ENCODE measurements at regions not wholly inside any gene's neighbourhood (a gene's known extent, or its start where the extent isn't known, plus 50 kb on each side); places are given as distances from the start of the nearest gene placed in this dataset.

DNA sequence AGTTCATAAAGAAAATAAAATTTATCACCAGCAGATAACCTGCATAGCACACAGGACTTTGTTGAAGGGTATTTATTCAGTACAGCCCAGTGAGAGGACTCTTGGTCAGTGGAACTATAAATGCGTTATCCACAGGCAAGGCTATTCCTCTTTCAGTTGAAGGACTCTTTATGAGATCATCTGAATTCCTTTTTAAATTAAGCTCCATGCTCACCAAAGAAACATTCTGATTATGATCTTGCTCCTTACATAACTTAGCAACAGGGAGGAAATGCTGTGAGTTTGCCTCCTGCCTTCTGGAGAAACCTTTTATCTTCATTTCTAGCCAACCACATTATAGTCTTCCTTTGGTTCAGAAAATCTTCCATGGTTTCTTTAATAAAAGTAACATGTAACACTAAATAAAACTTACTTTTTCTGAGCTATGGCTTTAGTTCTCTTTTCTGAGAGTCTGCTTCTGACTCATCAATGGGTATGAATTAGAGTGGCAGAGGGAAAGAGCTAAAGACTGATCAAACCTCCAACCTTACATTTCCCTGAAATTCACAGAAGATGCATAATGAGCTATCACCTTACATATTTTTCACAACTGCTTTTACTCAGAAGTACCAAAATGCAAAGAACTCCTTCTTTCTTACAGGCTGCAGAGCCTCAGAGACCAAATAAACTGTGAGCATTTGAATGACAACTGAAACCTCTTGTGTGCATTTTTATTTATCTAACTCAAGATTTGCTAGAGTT is 267.2 kb downstream of the ADGRG6 start:
- DNase-seq (ENCODE audit: low read depth in 2 of 2) = peak; percentile 26 to 54
- no peak overlapping the region for H3K4me3 ChIP-seq (replicated peaks in 1 of 2; ENCODE audit: low read depth in 2 of 2, low read length in 2 of 2)
- TF ChIP-seq, protein P1, sequence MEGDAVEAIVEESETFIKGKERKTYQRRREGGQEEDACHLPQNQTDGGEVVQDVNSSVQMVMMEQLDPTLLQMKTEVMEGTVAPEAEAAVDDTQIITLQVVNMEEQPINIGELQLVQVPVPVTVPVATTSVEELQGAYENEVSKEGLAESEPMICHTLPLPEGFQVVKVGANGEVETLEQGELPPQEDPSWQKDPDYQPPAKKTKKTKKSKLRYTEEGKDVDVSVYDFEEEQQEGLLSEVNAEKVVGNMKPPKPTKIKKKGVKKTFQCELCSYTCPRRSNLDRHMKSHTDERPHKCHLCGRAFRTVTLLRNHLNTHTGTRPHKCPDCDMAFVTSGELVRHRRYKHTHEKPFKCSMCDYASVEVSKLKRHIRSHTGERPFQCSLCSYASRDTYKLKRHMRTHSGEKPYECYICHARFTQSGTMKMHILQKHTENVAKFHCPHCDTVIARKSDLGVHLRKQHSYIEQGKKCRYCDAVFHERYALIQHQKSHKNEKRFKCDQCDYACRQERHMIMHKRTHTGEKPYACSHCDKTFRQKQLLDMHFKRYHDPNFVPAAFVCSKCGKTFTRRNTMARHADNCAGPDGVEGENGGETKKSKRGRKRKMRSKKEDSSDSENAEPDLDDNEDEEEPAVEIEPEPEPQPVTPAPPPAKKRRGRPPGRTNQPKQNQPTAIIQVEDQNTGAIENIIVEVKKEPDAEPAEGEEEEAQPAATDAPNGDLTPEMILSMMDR (IDR thresholded peaks at IDR 0.05; ENCODE audit: low read depth, low read length) = no peak

DNA sequence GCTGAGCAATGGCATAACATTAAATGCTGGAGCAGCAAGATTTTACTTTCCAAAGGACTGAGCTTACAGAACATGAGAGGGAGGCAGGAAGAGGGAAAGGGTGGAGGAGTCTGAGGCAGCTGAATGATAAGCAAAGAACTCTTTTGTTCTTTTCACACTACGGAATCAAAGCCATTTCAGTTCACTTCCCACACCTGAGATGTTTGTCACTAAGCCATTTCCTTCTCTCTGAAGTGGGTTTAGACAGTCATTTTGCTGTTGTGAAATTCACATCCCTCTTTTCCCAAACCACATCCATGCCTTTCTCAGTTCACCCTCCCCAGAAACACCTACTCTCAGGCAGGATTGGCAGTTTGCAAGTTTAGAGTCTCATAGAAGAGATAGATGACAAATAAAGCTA is 267.9 kb downstream of the ADGRG6 start:
- TF ChIP-seq, protein P1 (IDR thresholded peaks at IDR 0.05; ENCODE audit: low read depth, low read length) = no peak
- peak in 1 of 2 donors; percentile 5 for DNase-seq (ENCODE audit: low read depth in 2 of 2)
- no peak overlapping the region for H3K4me3 ChIP-seq (replicated peaks in 1 of 2; ENCODE audit: low read depth in 2 of 2, low read length in 2 of 2)

DNA sequence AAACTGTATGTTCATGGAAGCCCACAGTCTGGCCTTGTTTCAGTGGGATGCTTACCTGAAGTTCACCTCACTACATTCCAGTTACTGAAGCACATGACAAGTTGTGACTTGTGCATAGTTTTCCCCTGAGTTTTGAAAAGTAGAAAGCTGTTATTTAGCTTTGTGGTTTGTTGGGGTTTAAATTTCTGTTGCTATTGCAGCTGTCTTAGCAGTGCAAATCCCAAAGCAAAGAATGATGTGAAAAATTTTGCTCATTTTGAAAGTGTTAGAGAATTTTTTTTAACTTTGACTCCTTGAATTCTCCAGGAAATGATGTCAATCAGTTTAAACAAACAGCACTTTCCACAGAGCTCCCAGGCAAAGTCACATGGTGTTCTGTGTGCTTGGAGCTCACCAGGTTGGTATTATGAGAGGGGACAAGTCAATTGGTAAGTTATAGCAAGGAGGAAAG is 268.4 kb downstream of the ADGRG6 start:
- TF ChIP-seq, protein P1 (IDR thresholded peaks at IDR 0.05; ENCODE audit: low read depth, low read length) = no peak
- H3K4me3 ChIP-seq (replicated peaks in 1 of 2; ENCODE audit: low read depth in 2 of 2, low read length in 2 of 2) = no peak overlapping the region
- peak in 1 of 2 donors; percentile 47 for DNase-seq (ENCODE audit: low read depth in 2 of 2)

DNA sequence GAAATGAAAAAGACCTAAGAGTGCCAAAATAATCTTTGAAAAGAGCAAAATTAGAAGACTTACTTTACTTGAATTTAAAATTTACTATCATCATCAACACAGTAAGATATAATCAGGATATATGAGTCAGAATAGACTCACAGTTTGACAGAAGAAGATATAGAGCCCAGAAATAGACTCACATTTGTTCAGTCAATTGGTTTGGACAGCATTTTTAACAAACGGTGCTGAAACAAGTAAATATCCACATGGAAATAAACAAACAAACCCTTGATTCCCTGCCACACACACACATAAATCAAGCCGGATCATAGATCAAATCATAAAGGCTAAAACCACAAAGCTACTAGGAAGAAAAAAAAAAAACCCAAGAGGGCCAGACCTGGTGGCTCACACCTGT is 291.1 kb downstream of the ADGRG6 start:
- TF ChIP-seq, protein P1 (IDR thresholded peaks at IDR 0.05; ENCODE audit: low read depth, low read length) = no peak
- no peak overlapping the region for H3K4me3 ChIP-seq (replicated peaks in 1 of 2; ENCODE audit: low read depth in 2 of 2, low read length in 2 of 2)
- peak in 1 of 2 donors; percentile 5 for DNase-seq (ENCODE audit: low read depth in 2 of 2)

DNA sequence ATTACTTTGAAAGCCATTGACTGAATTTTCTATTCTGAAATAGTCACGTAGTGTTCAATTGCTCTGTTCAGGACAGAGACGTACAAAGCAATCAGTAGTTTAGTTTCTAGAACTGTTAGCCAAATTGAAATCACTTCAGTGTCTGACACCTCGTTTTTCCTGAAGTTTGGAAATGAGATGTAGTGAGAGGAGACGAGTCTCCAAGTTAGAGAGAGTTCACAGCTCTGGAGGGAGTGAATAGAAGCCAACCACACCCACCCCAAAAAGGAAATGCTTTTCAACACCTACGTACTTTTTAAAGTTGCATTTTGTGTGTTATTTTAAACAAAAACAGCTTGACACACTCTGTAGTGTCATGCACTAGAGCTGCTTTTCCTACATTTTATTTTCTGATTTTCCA is 296.0 kb downstream of the ADGRG6 start:
- no peak for DNase-seq (ENCODE audit: low read depth in 2 of 2)
- TF ChIP-seq, protein P1 (IDR thresholded peaks at IDR 0.05; ENCODE audit: low read depth, low read length) = no peak
- H3K4me3 ChIP-seq (replicated peaks in 1 of 2; ENCODE audit: low read depth in 2 of 2, low read length in 2 of 2) = no peak overlapping the region

DNA sequence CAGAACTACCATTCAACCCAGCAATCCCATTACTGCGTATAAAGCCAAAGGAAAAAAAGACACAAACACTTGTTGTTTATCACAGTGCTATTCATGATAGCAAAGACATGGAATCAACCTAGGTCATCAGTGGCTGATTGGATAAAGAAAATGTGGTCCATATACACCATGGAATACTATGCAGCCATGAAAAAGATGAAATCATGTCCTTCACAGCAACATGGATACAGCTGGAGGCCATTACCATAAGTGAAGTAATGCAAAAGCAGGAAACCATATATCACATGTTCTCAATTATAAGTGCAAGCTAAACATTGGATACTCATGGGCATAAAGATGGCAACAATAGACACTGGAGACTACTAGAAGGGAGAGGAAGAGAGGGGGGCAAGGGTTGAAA is 299.6 kb downstream of the ADGRG6 start:
- TF ChIP-seq, protein P1 (IDR thresholded peaks at IDR 0.05; ENCODE audit: low read depth, low read length) = no peak
- no peak overlapping the region for H3K4me3 ChIP-seq (replicated peaks in 1 of 2; ENCODE audit: low read depth in 2 of 2, low read length in 2 of 2)
- no peak for DNase-seq (ENCODE audit: low read depth in 2 of 2)

All from cardiac fibroblast (primary cell).